ENCODE measurements at regions not wholly inside any gene's neighbourhood (a gene's known extent, or its start where the extent isn't known, plus 50 kb on each side); places are given as distances from the start of the nearest gene placed in this dataset.

DNA sequence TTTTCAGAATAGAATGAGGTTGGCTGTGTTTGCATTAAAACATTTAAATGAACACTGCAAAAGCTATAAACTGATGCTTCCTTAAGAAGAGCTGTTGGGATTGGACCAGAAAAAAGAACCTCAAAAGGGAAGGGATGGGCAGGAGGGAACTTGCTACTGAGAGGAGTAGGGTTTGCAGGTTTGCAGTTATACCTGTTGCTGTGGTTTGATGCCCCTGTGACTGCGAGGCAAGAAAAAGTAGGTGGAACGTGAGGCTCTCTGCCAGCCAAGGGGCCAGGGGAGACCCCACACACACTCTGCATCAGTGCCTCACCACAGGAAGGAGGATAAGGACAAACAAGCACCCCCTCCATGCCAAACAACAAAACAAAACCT is 197.2 kb downstream of the BCAS1 start:
- DNase-seq = no peak

DNA sequence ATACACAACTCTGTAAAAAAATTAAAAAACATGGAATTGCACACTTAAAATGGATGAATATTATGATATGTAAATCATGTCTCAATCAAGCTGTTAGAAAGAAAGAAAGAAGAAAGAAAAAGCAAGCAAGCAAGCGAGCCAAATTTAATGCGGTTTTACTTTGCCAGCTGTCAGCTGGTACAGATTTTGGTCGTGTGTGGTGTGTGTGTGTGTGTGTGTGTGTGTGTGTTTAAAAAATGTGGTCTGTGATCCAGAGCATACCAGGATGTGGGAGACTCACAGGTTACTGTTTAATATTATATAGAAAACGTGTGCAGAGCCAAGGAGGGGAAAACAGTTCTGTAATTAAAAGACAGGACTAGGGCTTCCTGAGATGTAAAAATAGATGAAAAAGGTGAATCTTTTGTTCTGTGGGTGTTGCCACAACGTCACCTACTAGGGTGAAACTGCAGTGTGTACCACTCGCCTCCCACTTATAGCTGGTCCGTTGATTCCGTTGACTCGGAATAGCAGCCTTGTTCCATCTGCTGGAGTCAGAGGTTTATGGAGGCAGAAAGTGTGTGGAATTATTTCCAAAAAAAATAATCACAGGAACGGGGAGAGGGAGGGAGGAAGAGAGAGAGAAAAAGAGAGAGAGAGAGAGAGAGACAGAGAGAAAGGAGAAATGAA is 197.7 kb downstream of the BCAS1 start:
- Histone ChIP-seq H3K36me3 (no peaks in the 10 kb centered on the region), H3K27ac (peak overlapping the region in 1 of 2 donors; percentile 31), H3K4me3 (no peak overlapping the region), H3K27me3 (no peaks in the 10 kb centered on the region), H3K9me3 (no peaks in the 10 kb centered on the region), H3K4me1 (ENCODE audit: insufficient read depth) (peaks cover 4% of the 10 kb centered on the region)
- no peak for TF ChIP-seq EP300 (IDR thresholded peaks at IDR 0.05)
- no peak for TF ChIP-seq POLR2A (IDR thresholded peaks at IDR 0.05)
- TF ChIP-seq, protein P1, sequence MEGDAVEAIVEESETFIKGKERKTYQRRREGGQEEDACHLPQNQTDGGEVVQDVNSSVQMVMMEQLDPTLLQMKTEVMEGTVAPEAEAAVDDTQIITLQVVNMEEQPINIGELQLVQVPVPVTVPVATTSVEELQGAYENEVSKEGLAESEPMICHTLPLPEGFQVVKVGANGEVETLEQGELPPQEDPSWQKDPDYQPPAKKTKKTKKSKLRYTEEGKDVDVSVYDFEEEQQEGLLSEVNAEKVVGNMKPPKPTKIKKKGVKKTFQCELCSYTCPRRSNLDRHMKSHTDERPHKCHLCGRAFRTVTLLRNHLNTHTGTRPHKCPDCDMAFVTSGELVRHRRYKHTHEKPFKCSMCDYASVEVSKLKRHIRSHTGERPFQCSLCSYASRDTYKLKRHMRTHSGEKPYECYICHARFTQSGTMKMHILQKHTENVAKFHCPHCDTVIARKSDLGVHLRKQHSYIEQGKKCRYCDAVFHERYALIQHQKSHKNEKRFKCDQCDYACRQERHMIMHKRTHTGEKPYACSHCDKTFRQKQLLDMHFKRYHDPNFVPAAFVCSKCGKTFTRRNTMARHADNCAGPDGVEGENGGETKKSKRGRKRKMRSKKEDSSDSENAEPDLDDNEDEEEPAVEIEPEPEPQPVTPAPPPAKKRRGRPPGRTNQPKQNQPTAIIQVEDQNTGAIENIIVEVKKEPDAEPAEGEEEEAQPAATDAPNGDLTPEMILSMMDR (IDR thresholded peaks at IDR 0.05) = no peak
- DNase-seq = no peak
- WGBS, 3 donors = 12 to 21% (median 13%) methylated on average over 10 of the region's 10 CpGs
- intact Hi-C loops (cut with DNase I) = loop anchor here in 2 of 4 donors (5.0 kb wide), 2 partner anchors 215 to 290 kb away; no protein-coding TSS in a partner anchor

More for the DNA sequence above, 197.2 kb downstream of the BCAS1 start:
- Histone ChIP-seq H3K27ac (peak overlapping the region in 1 of 2 donors; percentile 31), H3K4me1 (ENCODE audit: insufficient read depth) (peaks cover 3% of the 10 kb centered on the region), H3K36me3 (no peaks in the 10 kb centered on the region), H3K9me3 (no peaks in the 10 kb centered on the region), H3K27me3 (no peaks in the 10 kb centered on the region), H3K4me3 (no peak overlapping the region)
- intact Hi-C loops (cut with DNase I) = loop anchor here in 2 of 4 donors (5.0 kb wide), 2 partner anchors 216 to 291 kb away; no protein-coding TSS in a partner anchor
- TF ChIP-seq EP300 (IDR thresholded peaks at IDR 0.05) (no peak), POLR2A (IDR thresholded peaks at IDR 0.05) (no peak)
- TF ChIP-seq, protein P1 (IDR thresholded peaks at IDR 0.05) = no peak
- 71 to 73% (median 73%) methylated on average over 2 of the region's 2 CpGs for WGBS, 3 donors

DNA sequence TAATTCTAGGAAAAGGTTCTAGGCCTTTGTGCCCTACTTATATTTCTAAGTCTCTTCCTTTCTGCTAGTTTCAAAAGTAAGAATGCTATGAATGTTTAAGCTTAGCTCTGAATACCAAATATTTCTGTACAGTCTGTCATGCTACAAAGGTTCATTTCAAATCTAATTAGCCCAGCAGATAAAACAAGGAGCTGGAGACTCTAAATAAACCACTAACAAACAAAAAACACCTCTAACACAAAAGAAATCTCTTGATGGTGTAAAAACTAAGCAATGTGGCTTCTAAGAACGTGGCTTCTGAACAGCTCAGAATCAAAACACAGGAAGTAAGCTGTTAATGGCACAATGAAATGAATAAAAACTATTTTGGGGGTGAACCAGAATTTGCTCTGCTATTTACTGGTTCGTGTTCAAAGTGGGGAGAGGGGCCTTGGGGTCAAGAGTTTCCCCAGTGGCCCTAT is 198.3 kb downstream of the BCAS1 start:
- Histone ChIP-seq H3K9me3 (no peaks in the 10 kb centered on the region), H3K36me3 (no peaks in the 10 kb centered on the region), H3K4me1 (ENCODE audit: insufficient read depth) (peaks cover 4% of the 10 kb centered on the region), H3K27me3 (no peaks in the 10 kb centered on the region), H3K4me3 (no peak overlapping the region), H3K27ac (no peak overlapping the region)
- intact Hi-C loops (cut with DNase I) = loop anchor here in 2 of 4 donors (5.0 kb wide), 2 partner anchors 215 to 290 kb away; no protein-coding TSS in a partner anchor
- TF ChIP-seq POLR2A (IDR thresholded peaks at IDR 0.05) (no peak), EP300 (IDR thresholded peaks at IDR 0.05) (no peak)
- TF ChIP-seq, protein P1 (IDR thresholded peaks at IDR 0.05) = no peak
- no peak for DNase-seq
- WGBS, 3 donors = 15 to 37% (median 16%) methylated on average over 2 of the region's 2 CpGs

DNA sequence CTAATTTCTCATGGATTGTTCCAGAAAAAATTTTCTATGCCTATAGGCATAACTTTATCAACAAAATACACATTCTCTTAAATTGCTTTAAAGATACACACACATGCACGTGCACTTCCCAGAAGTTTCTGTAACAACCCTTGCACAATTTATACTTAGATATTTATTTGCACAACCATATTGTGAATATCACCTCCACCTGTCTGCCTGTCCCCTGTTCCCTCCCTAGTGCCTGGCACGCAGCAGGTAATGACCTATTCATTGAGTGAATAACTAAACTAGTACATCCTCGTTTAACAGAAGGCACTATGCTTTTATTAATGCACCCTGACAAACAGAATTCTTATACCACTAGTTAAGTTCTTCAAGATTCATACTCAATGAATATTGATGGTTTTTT is 198.9 kb downstream of the BCAS1 start:
- Histone ChIP-seq H3K36me3 (no peaks in the 10 kb centered on the region), H3K9me3 (no peaks in the 10 kb centered on the region), H3K4me3 (no peak overlapping the region), H3K27ac (no peak overlapping the region), H3K27me3 (no peaks in the 10 kb centered on the region), H3K4me1 (ENCODE audit: insufficient read depth) (peaks cover 6% of the 10 kb centered on the region)
- TF ChIP-seq EP300 (IDR thresholded peaks at IDR 0.05) = no peak
- WGBS, 3 donors = 85 to 91% (median 87%) methylated on average over 3 of the region's 3 CpGs
- intact Hi-C loops (cut with DNase I) = loop anchor here in 2 of 4 donors (5.0 kb wide), 2 partner anchors 214 to 289 kb away; no protein-coding TSS in a partner anchor
- DNase-seq = no peak
